MCF 10A (cell line): ENCODE measurements at regions not wholly inside any gene's neighbourhood (a gene's known extent, or its start where the extent isn't known, plus 50 kb on each side); places are given as distances from the start of the nearest gene placed in this dataset.

Source experiments
- BruUV-seq: library from RNA; stranded (reverse); fragments of 400-500 nt; replicated peaks from 2 replicates; lab custom pipeline; 2021; lab: Mats Ljungman, UMichigan
- CTCF ChIA-PET: fragments of 300-600 bp; sonication (Branson Sonifier 250); formaldehyde crosslinking; extraction: SDS; loops from one replicate; lab custom pipeline; 2021; ENCODE audit warnings: antibody characterized with exemption, inconsistent platforms; lab: Yijun Ruan, JAX
- POLR2A ChIA-PET: fragments of 300-600, 350-650 bp; sonication (Branson Sonifier 250); formaldehyde crosslinking; extraction: SDS; loops from one replicate; lab custom pipeline; 2020; ENCODE audit warnings: antibody characterized with exemption, inconsistent platforms; lab: Yijun Ruan, JAX
- DNase-seq: peaks from one replicate; pipeline ENCODE4 v3.0.0-alpha.2; 2018; ENCODE audit not compliant: unreplicated experiment
- H3K27ac Mint-ChIP-seq: one replicate; pipeline ENCODE4 v1.8.0; 2022; ENCODE audit warnings: mild to moderate bottlenecking, low read depth, mixed read lengths; ENCODE audit not compliant: unreplicated experiment
- H3K27me3 Mint-ChIP-seq: one replicate; pipeline ENCODE4 v1.8.0; 2022; ENCODE audit warnings: mixed read lengths; ENCODE audit not compliant: insufficient read depth, unreplicated experiment
- H3K36me3 Mint-ChIP-seq: one replicate; pipeline ENCODE4 v1.8.0; 2022; ENCODE audit warnings: mild to moderate bottlenecking, moderate library complexity, mixed read lengths; ENCODE audit not compliant: insufficient read depth, unreplicated experiment
- H3K4me1 Mint-ChIP-seq: one replicate; pipeline ENCODE4 v1.8.0; 2022; ENCODE audit warnings: mixed read lengths; ENCODE audit not compliant: insufficient read depth, unreplicated experiment
- H3K4me3 Mint-ChIP-seq: one replicate; pipeline ENCODE4 v1.8.0; 2022; ENCODE audit warnings: mild to moderate bottlenecking, moderate library complexity, mixed read lengths; ENCODE audit not compliant: unreplicated experiment
- H3K9me3 Mint-ChIP-seq: one replicate; pipeline ENCODE4 v1.8.0; 2022; ENCODE audit warnings: mixed read lengths; ENCODE audit not compliant: unreplicated experiment
- intact Hi-C: fragments of 100-400 bp; cut with micrococcal nuclease; formaldehyde crosslinking; loops from 2 replicates; pipeline ENCODE4 v1.14.1; 2022
- TF ChIP-seq, protein P1 (sequence below): fragments of 200-600 bp; IDR thresholded peaks from one replicate; pipeline ENCODE4 v1.8.0; 2022; ENCODE audit warnings: antibody characterized with exemption, mild to moderate bottlenecking; ENCODE audit not compliant: unreplicated experiment

DNA sequence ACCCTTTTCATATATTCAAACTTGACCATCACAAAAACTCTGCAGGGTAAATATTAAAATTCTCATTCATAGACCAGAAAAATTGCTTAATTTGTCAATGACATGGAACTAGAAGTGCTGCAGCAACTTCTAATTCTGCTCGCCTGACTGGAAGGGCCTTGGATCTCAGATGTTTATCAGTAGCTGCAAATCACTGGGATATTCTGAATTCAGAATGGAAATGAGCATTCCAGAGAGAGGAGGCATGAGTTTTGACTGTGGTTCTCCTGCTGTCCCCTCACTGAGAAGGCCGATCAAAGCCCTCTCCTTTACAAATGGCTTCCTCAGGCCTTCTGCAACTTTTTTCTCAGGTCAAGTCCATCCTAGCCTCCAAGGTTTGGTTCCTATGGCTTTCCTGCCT is 171.3 kb upstream of the FAM78B start:
- ChIA-PET CTCF (interaction anchor here (0.6 to 0.7 kb wide), 2 partner anchors 240 to 410 kb away, joined by 3 read pairs; no protein-coding TSS in a partner anchor), POLR2A (no interaction called here)
- intact Hi-C loops: no loop called here
- TF ChIP-seq, protein P1, sequence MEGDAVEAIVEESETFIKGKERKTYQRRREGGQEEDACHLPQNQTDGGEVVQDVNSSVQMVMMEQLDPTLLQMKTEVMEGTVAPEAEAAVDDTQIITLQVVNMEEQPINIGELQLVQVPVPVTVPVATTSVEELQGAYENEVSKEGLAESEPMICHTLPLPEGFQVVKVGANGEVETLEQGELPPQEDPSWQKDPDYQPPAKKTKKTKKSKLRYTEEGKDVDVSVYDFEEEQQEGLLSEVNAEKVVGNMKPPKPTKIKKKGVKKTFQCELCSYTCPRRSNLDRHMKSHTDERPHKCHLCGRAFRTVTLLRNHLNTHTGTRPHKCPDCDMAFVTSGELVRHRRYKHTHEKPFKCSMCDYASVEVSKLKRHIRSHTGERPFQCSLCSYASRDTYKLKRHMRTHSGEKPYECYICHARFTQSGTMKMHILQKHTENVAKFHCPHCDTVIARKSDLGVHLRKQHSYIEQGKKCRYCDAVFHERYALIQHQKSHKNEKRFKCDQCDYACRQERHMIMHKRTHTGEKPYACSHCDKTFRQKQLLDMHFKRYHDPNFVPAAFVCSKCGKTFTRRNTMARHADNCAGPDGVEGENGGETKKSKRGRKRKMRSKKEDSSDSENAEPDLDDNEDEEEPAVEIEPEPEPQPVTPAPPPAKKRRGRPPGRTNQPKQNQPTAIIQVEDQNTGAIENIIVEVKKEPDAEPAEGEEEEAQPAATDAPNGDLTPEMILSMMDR: no peak
- H3K27me3 Mint-ChIP-seq: peaks cover 16% of the 10 kb centered on the region
- no TSS peak for BruUV-seq
- H3K27ac Mint-ChIP-seq: no peak overlapping the region
- no peaks in the 10 kb centered on the region for H3K4me1 Mint-ChIP-seq
- H3K9me3 Mint-ChIP-seq: peaks cover 10% of the 10 kb centered on the region
- no peak overlapping the region for H3K4me3 Mint-ChIP-seq
- H3K36me3 Mint-ChIP-seq: no peaks in the 10 kb centered on the region
- no peak for DNase-seq

DNA sequence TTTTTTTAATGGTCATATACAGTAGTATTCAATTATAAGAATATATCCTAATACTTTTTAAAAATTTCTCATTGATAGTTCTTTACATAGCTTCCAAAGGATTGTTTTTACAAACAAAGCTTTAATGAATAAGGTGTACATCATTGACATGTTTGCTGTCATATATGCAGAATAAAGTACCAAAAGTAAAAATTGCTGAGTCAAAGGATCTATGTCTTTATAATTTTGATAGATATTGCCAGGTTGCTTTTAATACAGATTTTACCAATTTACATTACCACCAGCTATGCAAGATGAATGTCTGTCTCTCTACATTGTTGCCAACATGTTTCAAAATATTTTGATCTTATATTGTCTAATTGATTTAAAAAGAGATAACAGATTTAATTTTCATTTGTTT is 173.9 kb upstream of the FAM78B start:
- TF ChIP-seq, protein P1: no peak

DNA sequence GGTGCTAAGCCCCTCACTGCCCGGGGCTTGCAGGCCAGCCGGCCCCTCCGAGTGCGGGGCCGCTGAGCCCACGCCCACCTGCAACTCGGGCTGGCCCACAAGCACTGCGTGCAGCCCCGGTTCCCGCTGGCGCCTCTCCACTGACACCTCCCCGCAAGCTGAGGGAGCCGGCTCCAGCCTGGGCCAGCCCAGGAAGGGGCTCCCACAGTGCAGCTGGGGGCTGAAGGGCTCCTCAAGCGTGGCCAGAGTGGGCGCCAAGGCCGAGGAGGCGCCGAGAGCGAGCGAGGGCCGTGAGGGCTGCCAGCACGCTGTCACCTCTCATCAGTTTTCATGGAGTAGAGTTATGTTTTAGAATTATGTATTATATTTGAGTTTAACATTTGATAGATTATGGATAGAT is 176.5 kb upstream of the FAM78B start:
- H3K27ac Mint-ChIP-seq: no peak overlapping the region
- H3K36me3 Mint-ChIP-seq: no peaks in the 10 kb centered on the region
- CTCF ChIA-PET: no interaction called here
- POLR2A ChIA-PET: no interaction called here
- no peaks in the 10 kb centered on the region for H3K4me1 Mint-ChIP-seq
- DNase-seq: no peak
- no peaks in the 10 kb centered on the region for H3K27me3 Mint-ChIP-seq
- TF ChIP-seq, protein P1: no peak
- peaks cover 6% of the 10 kb centered on the region for H3K9me3 Mint-ChIP-seq
- intact Hi-C loops: no loop called here
- no peak overlapping the region for H3K4me3 Mint-ChIP-seq
- no TSS peak for BruUV-seq

More for the DNA sequence above, 173.9 kb upstream of the FAM78B start:
- Mint-ChIP-seq H3K4me3 (no peak overlapping the region), H3K36me3 (no peaks in the 10 kb centered on the region), H3K27ac (no peak overlapping the region), H3K9me3 (peaks cover 6% of the 10 kb centered on the region), H3K27me3 (no peaks in the 10 kb centered on the region), H3K4me1 (no peaks in the 10 kb centered on the region)
- intact Hi-C loops: no loop called here
- ChIA-PET CTCF (interaction anchor here (0.9 to 1.0 kb wide), 3 partner anchors 173 to 416 kb away, joined by 3 to 6 read pairs (median 3); no protein-coding TSS in a partner anchor), POLR2A (no interaction called here)
- no TSS peak for BruUV-seq
- DNase-seq: no peak

DNA sequence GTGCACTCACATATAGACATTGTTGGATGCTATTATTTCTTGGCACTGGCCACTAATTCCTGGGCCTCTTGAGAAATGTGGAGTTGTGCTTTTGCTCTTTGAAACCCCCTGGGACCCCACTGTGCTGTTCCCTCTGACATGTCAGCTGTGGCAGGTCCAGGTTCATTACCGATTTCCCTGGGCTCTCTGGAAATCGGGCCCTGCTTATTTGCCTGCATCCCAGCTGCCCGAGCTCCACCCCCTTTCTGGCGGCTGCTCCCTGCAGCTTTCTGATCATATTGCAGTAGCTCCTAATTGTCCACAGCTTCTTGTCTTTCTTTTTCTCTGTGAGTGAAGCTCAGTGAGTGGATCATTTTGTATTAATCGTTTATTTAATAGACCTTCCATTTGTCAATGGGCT is 183.7 kb upstream of the FAM78B start:
- CTCF ChIA-PET: interaction anchor here (0.6 to 1.1 kb wide), 4 partner anchors 32 to 457 kb away, joined by 3 to 6 read pairs (median 3); no protein-coding TSS in a partner anchor
- TF ChIP-seq, protein P1: no peak

More for the DNA sequence above, 183.7 kb upstream of the FAM78B start:
- no TSS peak for BruUV-seq
- intact Hi-C loops: no loop called here
- H3K36me3 Mint-ChIP-seq: no peaks in the 10 kb centered on the region
- H3K9me3 Mint-ChIP-seq: no peaks in the 10 kb centered on the region
- POLR2A ChIA-PET: no interaction called here
- no peak overlapping the region for H3K27ac Mint-ChIP-seq
- no peaks in the 10 kb centered on the region for H3K4me1 Mint-ChIP-seq
- no peaks in the 10 kb centered on the region for H3K27me3 Mint-ChIP-seq
- no peak for DNase-seq
- no peak overlapping the region for H3K4me3 Mint-ChIP-seq
